Erythroblast (primary cell): ENCODE measurements at regions not wholly inside any gene's neighbourhood (a gene's known extent, or its start where the extent isn't known, plus 50 kb on each side); places are given as distances from the start of the nearest gene placed in this dataset.

ENCODE experiments used
- GATA1 ChIP-seq: IDR thresholded peaks from 2 replicates; pipeline ENCODE4 v1.6.1; 2011; ENCODE audit warnings: low read depth, mild to moderate bottlenecking, control low read depth, low read length, moderate library complexity
- POLR2A ChIP-seq: IDR thresholded peaks from 2 replicates; pipeline ENCODE4 v1.6.1; 2011; ENCODE audit warnings: mild to moderate bottlenecking, low read length

- TF ChIP-seq POLR2A (no peak), GATA1 (no peak)
Measured at GRCh38 chr1:5271264-5271663, 616.9 kb downstream of the AJAP1 start.
